NCI-H526 (cell line): ENCODE measurements at regions not wholly inside any gene's neighbourhood (a gene's known extent, or its start where the extent isn't known, plus 50 kb on each side); places are given as distances from the start of the nearest gene placed in this dataset.

ENCODE experiments used
- DNase-seq, 2 experiments: peaks; one replicate each; lab custom pipeline; 2025; lab: John Stamatoyannopoulos, UW

GRCh38 chr13:74202129-74202813 lies 68.1 kb upstream of the KLF12 start:
- no peak for DNase-seq

- DNase-seq = no peak
Observed at GRCh38 chr13:74201530-74201929, 67.3 kb upstream of the KLF12 start.

GRCh38 chr13:74200081-74200480 lies 65.9 kb upstream of the KLF12 start:
- no peak for DNase-seq

- DNase-seq = no peak
Observed at GRCh38 chr13:74197677-74198429, 63.6 kb upstream of the KLF12 start.

GRCh38 chr13:74194846-74195245 lies 60.6 kb upstream of the KLF12 start:
- no peak for DNase-seq

GRCh38 chr13:74193391-74193790 lies 59.2 kb upstream of the KLF12 start:
- DNase-seq = no peak

- DNase-seq = no peak
Observed at GRCh38 chr13:74191410-74191809, 57.2 kb upstream of the KLF12 start.

- DNase-seq = no peak
Observed at GRCh38 chr13:74190999-74191398, 56.8 kb upstream of the KLF12 start.

- no peak for DNase-seq
Observed at GRCh38 chr13:74187564-74187963, 53.4 kb upstream of the KLF12 start.

GRCh38 chr13:74184283-74184682 lies 50.1 kb upstream of the KLF12 start:
- no peak for DNase-seq
